HepG2 (cell line): ENCODE measurements at regions not wholly inside any gene's neighbourhood (a gene's known extent, or its start where the extent isn't known, plus 50 kb on each side); places are given as distances from the start of the nearest gene placed in this dataset.

Experiments
- ATAC-seq: fragments of 200-7000 bp; cut with Tn5 transposase; 3 replicates; pipeline ENCODE4 v1.9.1; 2020; ENCODE audit warnings: mild to moderate bottlenecking, moderate library complexity
- BruUV-seq: library from RNA; stranded (reverse); fragments of 400-500 nt; replicated peaks from 2 replicates; lab custom pipeline; 2021; lab: Mats Ljungman, UMichigan
- CTCF ChIA-PET: fragments of 300-600 bp; formaldehyde crosslinking; extraction: SDS; loops from one replicate; lab custom pipeline; 2021; ENCODE audit warnings: low total read pairs, inconsistent platforms, low intra/inter-chr PET ratio; lab: Yijun Ruan, JAX
- POLR2A ChIA-PET: fragments of 350-600 bp; sonication (Branson Sonifier 250); formaldehyde crosslinking; loops from one replicate; lab custom pipeline; 2020; ENCODE audit warnings: antibody characterized with exemption, inconsistent platforms; lab: Yijun Ruan, JAX
- DNase-seq: peaks from one replicate; pipeline ENCODE4 v3.0.0-alpha.2; 2015; ENCODE audit warnings: low spot score
- FAIRE-seq: peaks from 3 replicates; lab custom pipeline; 2011; peaks lifted over from hg19 to GRCh38; lab: Jason Lieb, UNC
- H2AFZ ChIP-seq: one replicate; pipeline ENCODE4 v1.6.1; 2011; ENCODE audit warnings: low read length, inconsistent platforms
- H3K27ac ChIP-seq: fragments of 300-600 bp; 3 replicates; pipeline ENCODE4 v1.8.0; 2011; ENCODE audit warnings: mixed run types, mild to moderate bottlenecking, mixed read lengths, low read length, inconsistent platforms; ENCODE audit not compliant: insufficient read depth; ENCODE audit errors: extremely low read length
- H3K27me3 ChIP-seq, 2 experiments: fragments of 200-600 bp in 1 of 2; 2 replicates in 1 of 2; 3 replicates in 1 of 2; pipeline versions ENCODE4 v1.6.0 to v1.8.0; 2011; ENCODE audit warnings: low read length in 2 of 2, mild to moderate bottlenecking in 2 of 2, moderate library complexity in 2 of 2, inconsistent platforms in 1 of 2; ENCODE audit not compliant: insufficient read depth in 2 of 2, control insufficient read depth in 1 of 2
- H3K36me3 ChIP-seq, 2 experiments: fragments of 200-600 bp in 1 of 2; replicated peaks in 1 of 2; 2 replicates in 1 of 2; 3 replicates in 1 of 2; pipeline versions ENCODE4 v1.5.1 to v1.8.0; 2011; ENCODE audit warnings: low read length in 2 of 2, inconsistent platforms in 1 of 2; ENCODE audit not compliant: insufficient read depth in 2 of 2, control insufficient read depth in 1 of 2
- H3K4me1 ChIP-seq: 2 replicates; pipeline ENCODE4 v1.5.1; 2012; ENCODE audit warnings: low read length, inconsistent platforms; ENCODE audit not compliant: insufficient read depth
- H3K4me2 ChIP-seq: 2 replicates; pipeline ENCODE4 v1.6.0; 2011; ENCODE audit warnings: low read depth, low read length, inconsistent platforms
- H3K4me3 ChIP-seq, 3 experiments: fragments of 200-600 bp in 1 of 3; sonication (generic), shearing (Covaris generic) in 1 of 3; replicated peaks in 1 of 3; 2 replicates each; pipeline ENCODE4 v1.5.1; 2011 to 2016; ENCODE audit warnings: low read length in 3 of 3, inconsistent platforms in 2 of 3, low read depth in 2 of 3, mild to moderate bottlenecking in 2 of 3, control low read depth in 1 of 3, mixed read lengths in 1 of 3; ENCODE audit not compliant: insufficient read depth in 1 of 3
- H3K79me2 ChIP-seq: one replicate; pipeline ENCODE4 v1.6.1; 2011; ENCODE audit warnings: low read length, inconsistent platforms; ENCODE audit not compliant: insufficient read depth
- H3K9ac ChIP-seq: 2 replicates; pipeline ENCODE4 v1.6.0; 2011; ENCODE audit warnings: mild to moderate bottlenecking, low read depth, low read length, inconsistent platforms; ENCODE audit not compliant: insufficient read depth
- H3K9me3 ChIP-seq: 2 replicates; pipeline ENCODE4 v1.5.1; 2012; ENCODE audit warnings: mild to moderate bottlenecking, low read length
- H4K20me1 ChIP-seq: 2 replicates; pipeline ENCODE4 v1.6.0; 2011; ENCODE audit warnings: inconsistent platforms, mild to moderate bottlenecking, low read length, moderate library complexity; ENCODE audit not compliant: insufficient read depth
- AKAP8 ChIP-seq: sonication (generic); formaldehyde crosslinking; IDR thresholded peaks from 2 replicates; pipeline ENCODE4 v1.5.1; 2020; ENCODE audit warnings: mild to moderate bottlenecking, missing genetic modification reagents
- ARID2 ChIP-seq: sonication (generic); formaldehyde crosslinking; IDR thresholded peaks from 2 replicates; pipeline ENCODE4 v1.8.1; 2022; ENCODE audit warnings: mild to moderate bottlenecking, missing genetic modification reagents, borderline replicate concordance
- BRD4 ChIP-seq: sonication (generic); formaldehyde crosslinking; IDR thresholded peaks from 2 replicates; pipeline ENCODE4 v1.4.0; 2020; ENCODE audit warnings: missing genetic modification reagents
- GTF2F1 ChIP-seq: fragments of 150-350 bp; IDR thresholded peaks from 2 replicates; pipeline ENCODE4 v1.6.1; 2014; ENCODE audit warnings: low read length
- HES4 ChIP-seq: sonication (generic); formaldehyde crosslinking; IDR thresholded peaks from 2 replicates; pipeline ENCODE4 v1.9.0; 2021; ENCODE audit warnings: mild to moderate bottlenecking, missing genetic modification reagents, borderline replicate concordance
- HMGXB4 ChIP-seq, 2 experiments: sonication (generic) in 1 of 2; formaldehyde crosslinking in 1 of 2; IDR thresholded peaks; 2 replicates each; pipeline versions ENCODE4 v1.4.0 to v1.6.1; 2018 to 2020; ENCODE audit warnings: missing genetic modification reagents in 2 of 2, borderline replicate concordance in 1 of 2, low read depth in 1 of 2, mild to moderate bottlenecking in 1 of 2, missing biosample characterization in 1 of 2
- REL ChIP-seq: sonication (generic); formaldehyde crosslinking; conservative IDR thresholded peaks from 2 replicates; pipeline ENCODE4 v1.8.0; 2022; ENCODE audit warnings: mild to moderate bottlenecking, missing genetic modification reagents, moderate library complexity
- SNAI1 ChIP-seq: sonication (generic); formaldehyde crosslinking; IDR thresholded peaks from 2 replicates; pipeline ENCODE4 v1.5.0; 2020; ENCODE audit warnings: mild to moderate bottlenecking, missing genetic modification reagents, borderline replicate concordance
- SP140L ChIP-seq: sonication (generic); formaldehyde crosslinking; IDR thresholded peaks from 2 replicates; pipeline ENCODE4 v1.4.0; 2020; ENCODE audit warnings: missing genetic modification reagents, borderline replicate concordance
- TBP ChIP-seq: sonication (generic); formaldehyde crosslinking; IDR thresholded peaks from 2 replicates; pipeline ENCODE4 v1.5.0; 2020; ENCODE audit warnings: missing genetic modification reagents
- TCF7 ChIP-seq: sonication (generic); IDR thresholded peaks from 2 replicates; pipeline ENCODE4 v1.6.1; 2016; ENCODE audit warnings: antibody characterized with exemption, low read depth
- TGIF2 ChIP-seq: IDR thresholded peaks from 2 replicates; pipeline ENCODE4 v1.6.1; 2016; ENCODE audit warnings: control low read depth, missing compliant biosample characterization
- TSC22D2 ChIP-seq: sonication (generic); formaldehyde crosslinking; IDR thresholded peaks from 2 replicates; pipeline ENCODE4 v1.5.1; 2020; ENCODE audit warnings: missing genetic modification reagents, mild to moderate bottlenecking, borderline replicate concordance
- ZNF256 ChIP-seq: sonication (generic); formaldehyde crosslinking; conservative IDR thresholded peaks from 2 replicates; pipeline ENCODE4 v1.4.0; 2020; ENCODE audit warnings: missing genetic modification reagents
- ZNF331 ChIP-seq: sonication (generic); formaldehyde crosslinking; IDR thresholded peaks from 2 replicates; pipeline ENCODE4 v1.4.0; 2020; ENCODE audit warnings: missing genetic modification reagents
- ZNF460 ChIP-seq: sonication (generic); formaldehyde crosslinking; IDR thresholded peaks from 2 replicates; pipeline ENCODE4 v1.5.1; 2020; ENCODE audit warnings: missing genetic modification reagents, mild to moderate bottlenecking, borderline replicate concordance
- ZNF678 ChIP-seq: sonication (generic); formaldehyde crosslinking; IDR thresholded peaks from 2 replicates; pipeline ENCODE4 v1.4.0; 2020; ENCODE audit warnings: mild to moderate bottlenecking, missing genetic modification reagents
- ZNF75D ChIP-seq: sonication (generic); formaldehyde crosslinking; IDR thresholded peaks from 2 replicates; pipeline ENCODE4 v1.8.1; 2023; ENCODE audit warnings: missing genetic modification reagents, mild to moderate bottlenecking, borderline replicate concordance
- ZNF839 ChIP-seq: sonication (generic); formaldehyde crosslinking; IDR thresholded peaks from 2 replicates; pipeline ENCODE4 v1.4.0; 2020; ENCODE audit warnings: missing genetic modification reagents, mild to moderate bottlenecking, borderline replicate concordance
- WGBS: methylation state at CpG from one replicate; pipeline ENCODE4 v1.1.6; 2017; ENCODE audit warnings: low lambda C conversion rate; 5-methylcytosine and 5-hydroxymethylcytosine counted together
- in situ Hi-C: cut with HindIII; loops from 2 replicates; pipeline ENCODE4 v1.10.0; 2017; ENCODE audit warnings: low pct_unique_long_range_greater_than_20kb; ENCODE audit not compliant: extremely low pct_ligation_motif_present
- intact Hi-C: fragments of 100-400 bp; cut with micrococcal nuclease; formaldehyde crosslinking; loops from one replicate; pipeline ENCODE4 v1.10.0; 2022; ENCODE audit not compliant: unreplicated experiment
- TF ChIP-seq, protein P1 (sequence below): IDR thresholded peaks from 2 replicates; pipeline ENCODE4 v1.6.1; 2016; ENCODE audit warnings: mild to moderate bottlenecking, missing biosample characterization, missing genetic modification reagents

DNA sequence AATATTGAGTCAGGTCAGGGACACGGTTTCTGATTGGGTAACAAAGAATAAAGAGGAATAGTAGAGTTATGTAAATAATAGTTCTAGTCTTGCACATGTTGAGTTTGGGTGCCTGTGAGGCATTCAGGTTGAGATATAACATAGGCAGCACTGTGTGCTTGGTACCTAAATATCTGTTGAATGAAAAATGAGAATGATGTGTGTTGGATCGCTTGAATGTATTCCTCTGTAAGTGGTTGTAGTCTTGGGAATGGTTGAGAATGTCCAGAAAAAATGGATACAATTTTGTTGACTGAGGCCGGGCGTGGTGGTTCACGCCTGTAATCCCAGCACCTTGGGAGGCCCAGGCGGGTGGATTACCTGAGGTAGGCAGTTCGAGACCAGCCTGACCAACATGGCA lies 116.3 kb upstream of the HNRNPU start:
- 91% methylated on average over 7 of the region's 7 CpGs for WGBS
- H3K9me3 ChIP-seq = no peaks in the 10 kb centered on the region
- ChIA-PET CTCF (no interaction called here), POLR2A (no interaction called here)
- no peak for TF ChIP-seq ZNF331 (CRISPR knock-in tag)
- TF ChIP-seq HMGXB4 (CRISPR knock-in tag; IDR thresholded peaks at IDR 0.05; ENCODE audit: borderline replicate concordance in 1 of 2, low read depth in 1 of 2) = no peak
- TF ChIP-seq SP140L (CRISPR knock-in tag) = no peak
- TF ChIP-seq TCF7 = no peak
- TF ChIP-seq GTF2F1 = no peak
- TF ChIP-seq BRD4 (CRISPR knock-in tag) = no peak
- H3K36me3 ChIP-seq = no peaks in the 10 kb centered on the region
- ATAC-seq (no peak), DNase-seq (no peak), FAIRE-seq (no peak)
- H4K20me1 ChIP-seq = no peaks in the 10 kb centered on the region
- no peak overlapping the region for H3K4me3 ChIP-seq
- BruUV-seq = no TSS peak
- in situ Hi-C loops (no loop called here), intact Hi-C loops (no loop called here)
- no peak overlapping the region for H3K9ac ChIP-seq
- no peak overlapping the region for H3K4me2 ChIP-seq
- no peaks in the 10 kb centered on the region for H3K4me1 ChIP-seq
- H3K79me2 ChIP-seq = no peaks in the 10 kb centered on the region
- H3K27ac ChIP-seq = no peak overlapping the region
- no peaks in the 10 kb centered on the region for H3K27me3 ChIP-seq
- H2AFZ ChIP-seq = no peak overlapping the region

GRCh38 chr1:244974550-244974949 lies 110.2 kb upstream of the HNRNPU start:
- no peaks in the 10 kb centered on the region for H3K9me3 ChIP-seq
- intact Hi-C loops (no loop called here), in situ Hi-C loops (loop anchor here (5.0 kb wide), 2 partner anchors 68 to 112 kb away; partner anchors contain the start of gene HNRNPU)
- H3K9ac ChIP-seq = no peak overlapping the region
- H3K27me3 ChIP-seq = no peaks in the 10 kb centered on the region; a peak in 1 of 5 replicates
- DNase-seq (no peak), FAIRE-seq (no peak)
- H2AFZ ChIP-seq = no peak overlapping the region
- POLR2A ChIA-PET = interaction anchor here (1.6 kb wide), 1 partner anchor 139 kb away, joined by 3 read pairs; the partner anchor contains the start of gene COX20
- no peak overlapping the region for H3K4me2 ChIP-seq
- H3K4me3 ChIP-seq = no peak overlapping the region
- no peaks in the 10 kb centered on the region for H3K36me3 ChIP-seq
- no peak for TF ChIP-seq HES4 (CRISPR knock-in tag)
- TF ChIP-seq, protein P1, sequence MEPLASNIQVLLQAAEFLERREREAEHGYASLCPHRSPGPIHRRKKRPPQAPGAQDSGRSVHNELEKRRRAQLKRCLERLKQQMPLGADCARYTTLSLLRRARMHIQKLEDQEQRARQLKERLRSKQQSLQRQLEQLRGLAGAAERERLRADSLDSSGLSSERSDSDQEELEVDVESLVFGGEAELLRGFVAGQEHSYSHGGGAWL (CRISPR knock-in tag) = no peak
- TF ChIP-seq ZNF678 = no peak
- no peak for TF ChIP-seq ARID2 (CRISPR knock-in tag)
- TF ChIP-seq TGIF2 = no peak
- no peak for TF ChIP-seq ZNF75D (CRISPR knock-in tag)
- no peak for TF ChIP-seq ZNF256 (CRISPR knock-in tag)
- TF ChIP-seq TBP (CRISPR knock-in tag) = no peak
- TF ChIP-seq ZNF839 = no peak
- no peak for TF ChIP-seq ZNF460 (CRISPR knock-in tag)
- no peak for TF ChIP-seq SNAI1
- TF ChIP-seq TSC22D2 = no peak
- no peak for TF ChIP-seq AKAP8 (CRISPR knock-in tag)
- TF ChIP-seq REL (CRISPR knock-in tag) = no peak
- TF ChIP-seq, all 625 proteins: peak for 0
- 97% methylated on average over 8 of the region's 8 CpGs for WGBS
- Histone ChIP-seq H4K20me1 (no peaks in the 10 kb centered on the region), H3K27ac (no peak overlapping the region), H3K4me1 (peaks cover 11% of the 10 kb centered on the region), H3K79me2 (peaks cover 14% of the 10 kb centered on the region)
- no TSS peak for BruUV-seq
- no peak for ATAC-seq
- CTCF ChIA-PET = no interaction called here
